ENCODE measurements at regions not wholly inside any gene's neighbourhood (a gene's known extent, or its start where the extent isn't known, plus 50 kb on each side); places are given as distances from the start of the nearest gene placed in this dataset.

- CTCF ChIA-PET = no interaction called here
- POLR2A ChIA-PET = no interaction called here
- TF ChIP-seq CTCF (IDR thresholded peaks at IDR 0.05; ENCODE audit: control extremely low read depth, extremely low read depth, low read depth, missing control alignments) = no peak
- no peak for DNase-seq (ENCODE audit: extremely low spot score)
Measured at GRCh38 chr7:26958834-26959233, 94.4 kb upstream of the SKAP2 start.

GRCh38 chr7:26955516-26955915, 91.1 kb upstream of the SKAP2 start:
- ChIA-PET CTCF (interaction anchor here (1.0 to 1.1 kb wide), 2 partner anchors 10 to 60 kb away, joined by 3 read pairs; no protein-coding TSS in a partner anchor), POLR2A (no interaction called here)
- no peak for DNase-seq (ENCODE audit: extremely low spot score)
- TF ChIP-seq CTCF (IDR thresholded peaks at IDR 0.05; ENCODE audit: control extremely low read depth, extremely low read depth, low read depth, missing control alignments) = no peak

GRCh38 chr7:26954951-26955350, 90.6 kb upstream of the SKAP2 start:
- TF ChIP-seq CTCF (IDR thresholded peaks at IDR 0.05; ENCODE audit: control extremely low read depth, extremely low read depth, low read depth, missing control alignments) = no peak
- DNase-seq (ENCODE audit: extremely low spot score) = no peak
- ChIA-PET CTCF (interaction anchor here (1.0 to 1.1 kb wide), 2 partner anchors 11 to 59 kb away, joined by 3 read pairs; no protein-coding TSS in a partner anchor), POLR2A (no interaction called here)

GRCh38 chr7:26951407-26951950, 87.1 kb upstream of the SKAP2 start:
- POLR2A ChIA-PET = no interaction called here
- DNase-seq (ENCODE audit: extremely low spot score) = no peak
- no peak for TF ChIP-seq CTCF (IDR thresholded peaks at IDR 0.05; ENCODE audit: control extremely low read depth, extremely low read depth, low read depth, missing control alignments)
- CTCF ChIA-PET = interaction anchor here (1.3 kb wide), 1 partner anchor 9 kb away, joined by 3 read pairs; no protein-coding TSS in a partner anchor

- POLR2A ChIA-PET = no interaction called here
- no peak for TF ChIP-seq CTCF (IDR thresholded peaks at IDR 0.05; ENCODE audit: control extremely low read depth, extremely low read depth, low read depth, missing control alignments)
- no peak for DNase-seq (ENCODE audit: extremely low spot score)
- CTCF ChIA-PET = interaction anchor here (1.3 kb wide), 1 partner anchor 10 kb away, joined by 3 read pairs; no protein-coding TSS in a partner anchor
Measured at GRCh38 chr7:26950889-26951288, 86.5 kb upstream of the SKAP2 start.

GRCh38 chr7:26949319-26949718, 84.9 kb upstream of the SKAP2 start:
- ChIA-PET POLR2A (no interaction called here), CTCF (interaction anchor here (1.2 kb wide), 2 partner anchors 29 to 33 kb away, joined by 3 read pairs; no protein-coding TSS in a partner anchor)
- DNase-seq (ENCODE audit: extremely low spot score) = no peak
- TF ChIP-seq CTCF (IDR thresholded peaks at IDR 0.05; ENCODE audit: control extremely low read depth, extremely low read depth, low read depth, missing control alignments) = no peak

All from GM10248 (cell line).